Dendritic cell treated with granulocyte-macrophage colony-stimulating factor and Interleukin-4, amounts not matched to agents 40 ng/mL and 50 ng/mL, for 4 days (primary cell): ENCODE measurements at regions not wholly inside any gene's neighbourhood (a gene's known extent, or its start where the extent isn't known, plus 50 kb on each side); places are given as distances from the start of the nearest gene placed in this dataset.

Source experiments
- H3K27ac Mint-ChIP-seq: one replicate; pipeline ENCODE4 v1.8.0; 2022; ENCODE audit warnings: mild to moderate bottlenecking, mixed read lengths
- H3K27me3 Mint-ChIP-seq: one replicate; pipeline ENCODE4 v1.8.0; 2022; ENCODE audit warnings: mild to moderate bottlenecking, mixed read lengths
- H3K36me3 Mint-ChIP-seq: one replicate; pipeline ENCODE4 v1.8.0; 2022; ENCODE audit warnings: low read depth, mixed read lengths
- H3K4me1 Mint-ChIP-seq: one replicate; pipeline ENCODE4 v1.8.0; 2022; ENCODE audit warnings: low read depth, mixed read lengths
- H3K4me3 Mint-ChIP-seq: one replicate; pipeline ENCODE4 v1.8.0; 2022; ENCODE audit warnings: mild to moderate bottlenecking, moderate library complexity, mixed read lengths
- H3K9me3 Mint-ChIP-seq: one replicate; pipeline ENCODE4 v1.8.0; 2022; ENCODE audit warnings: mixed read lengths
- intact Hi-C: fragments of 100-400 bp; cut with micrococcal nuclease; formaldehyde crosslinking; loops from one replicate; pipeline ENCODE4 v1.15.0; 2022

DNA sequence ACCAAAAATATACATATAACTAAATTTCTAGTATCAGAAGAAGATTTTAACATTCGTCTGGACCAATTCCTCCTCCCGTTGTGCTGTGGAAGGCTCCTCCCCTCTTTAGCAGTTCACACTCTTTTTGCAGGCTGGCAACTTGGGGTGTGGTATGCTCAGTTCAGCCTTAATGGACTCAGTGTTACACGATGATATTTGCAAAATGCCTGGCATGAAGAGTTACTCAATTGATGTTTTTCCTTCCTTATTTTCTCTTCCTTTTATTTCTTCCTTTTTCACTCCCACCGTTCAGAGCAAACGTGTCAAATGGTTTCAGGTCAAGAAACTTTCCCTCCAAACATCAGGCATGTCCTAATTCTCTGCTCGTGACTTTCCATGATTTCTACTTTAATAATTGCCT, 248.3 kb downstream of the PHF14 start:
- H3K9me3 Mint-ChIP-seq: no peaks in the 10 kb centered on the region
- no peak overlapping the region for H3K4me3 Mint-ChIP-seq
- no peaks in the 10 kb centered on the region for H3K27me3 Mint-ChIP-seq
- H3K36me3 Mint-ChIP-seq: no peaks in the 10 kb centered on the region
- intact Hi-C loops: no loop called here
- H3K4me1 Mint-ChIP-seq: peaks cover 30% of the 10 kb centered on the region
- H3K27ac Mint-ChIP-seq: no peak overlapping the region

DNA sequence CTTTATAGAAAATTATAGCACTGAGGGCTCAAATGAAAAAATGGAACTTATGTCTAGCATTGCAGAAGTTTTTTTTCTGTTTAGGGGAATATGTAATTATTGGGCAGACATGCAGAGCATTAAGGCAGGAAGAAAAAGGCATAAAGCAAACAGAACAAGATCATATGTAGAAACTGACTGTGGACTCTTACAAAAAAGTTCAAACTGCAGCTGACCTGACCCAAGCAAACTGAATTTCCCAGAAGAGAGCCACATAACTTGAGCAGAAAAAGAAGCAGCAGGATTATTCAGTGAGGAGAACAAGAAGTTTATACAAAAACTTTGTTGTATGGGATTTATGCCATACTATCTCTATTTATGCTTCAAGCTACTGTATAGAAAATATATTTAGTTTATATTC, 250.9 kb downstream of the PHF14 start:
- Mint-ChIP-seq H3K36me3 (no peaks in the 10 kb centered on the region), H3K4me1 (peaks cover 23% of the 10 kb centered on the region), H3K27me3 (no peaks in the 10 kb centered on the region), H3K27ac (no peak overlapping the region), H3K4me3 (no peak overlapping the region), H3K9me3 (no peaks in the 10 kb centered on the region)
- intact Hi-C loops: no loop called here

DNA sequence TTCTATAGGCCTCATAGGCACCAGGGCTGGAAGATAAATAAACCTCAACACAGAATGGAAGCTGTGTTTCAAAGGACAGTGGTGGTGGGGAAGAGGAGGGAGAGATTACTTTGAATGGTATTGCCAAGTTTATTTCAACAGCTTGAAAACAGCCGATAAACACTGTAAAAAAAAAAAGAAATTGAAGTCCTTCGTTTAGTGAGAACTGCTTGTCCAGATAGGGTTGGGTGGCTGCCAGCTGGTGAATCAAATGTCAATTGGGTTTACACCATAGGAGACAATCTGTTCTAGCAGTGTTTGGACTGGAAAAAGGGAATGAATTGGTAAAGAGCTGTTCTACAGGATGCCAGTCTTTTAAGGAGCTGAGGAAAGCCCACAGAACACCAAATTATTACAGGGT, 254.8 kb downstream of the PHF14 start:
- H3K27ac Mint-ChIP-seq: no peak overlapping the region
- peaks cover 5% of the 10 kb centered on the region for H3K4me1 Mint-ChIP-seq
- no peaks in the 10 kb centered on the region for H3K9me3 Mint-ChIP-seq

DNA sequence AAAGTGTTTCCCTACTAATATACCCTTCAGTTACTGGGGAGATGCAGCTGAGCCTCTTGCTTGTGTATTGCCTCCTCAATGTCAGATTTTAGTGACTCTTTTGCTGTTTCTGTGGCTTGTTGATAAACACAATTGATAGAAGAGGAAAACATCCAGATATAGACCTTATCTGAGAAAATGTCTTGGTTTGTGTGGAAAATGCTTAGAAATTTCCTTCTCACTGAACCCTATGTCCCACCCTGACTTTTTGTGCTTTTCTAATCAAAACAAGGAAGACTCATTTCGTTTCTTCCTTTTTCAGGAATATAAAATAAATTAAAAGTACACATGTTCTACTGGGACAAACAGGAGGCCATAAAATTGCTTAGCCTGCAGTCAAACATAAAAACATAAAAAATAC, 257.5 kb downstream of the PHF14 start:
- intact Hi-C loops: no loop called here
- H3K9me3 Mint-ChIP-seq: peaks cover 10% of the 10 kb centered on the region
- H3K27ac Mint-ChIP-seq: no peak overlapping the region
- no peaks in the 10 kb centered on the region for H3K36me3 Mint-ChIP-seq
- H3K4me3 Mint-ChIP-seq: no peak overlapping the region
- H3K27me3 Mint-ChIP-seq: no peaks in the 10 kb centered on the region
- no peaks in the 10 kb centered on the region for H3K4me1 Mint-ChIP-seq

More for the DNA sequence above, 254.8 kb downstream of the PHF14 start:
- H3K4me3 Mint-ChIP-seq: no peak overlapping the region
- no peaks in the 10 kb centered on the region for H3K36me3 Mint-ChIP-seq
- H3K27me3 Mint-ChIP-seq: no peaks in the 10 kb centered on the region
- intact Hi-C loops: no loop called here

DNA sequence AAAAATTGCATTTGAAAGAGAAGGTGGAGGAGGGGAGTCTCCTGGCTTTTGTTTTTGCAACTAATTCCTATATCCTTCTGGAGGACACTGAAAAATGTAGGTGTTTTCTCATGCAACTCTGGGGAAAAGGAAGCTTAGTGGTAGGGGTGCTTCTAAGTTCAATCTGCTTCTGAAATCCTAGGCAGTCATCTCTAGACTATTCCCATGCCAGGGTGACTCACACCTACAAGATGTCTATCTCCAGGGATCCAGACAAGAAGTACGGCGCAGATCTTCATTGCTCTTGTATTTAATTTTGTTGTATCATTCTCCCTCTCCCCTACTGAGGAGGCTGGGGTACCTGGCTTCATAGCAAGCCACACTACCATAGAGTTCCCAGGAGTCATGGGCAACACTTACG, 258.8 kb downstream of the PHF14 start:
- H3K4me3 Mint-ChIP-seq: no peak overlapping the region
- intact Hi-C loops: no loop called here
- H3K27me3 Mint-ChIP-seq: no peaks in the 10 kb centered on the region
- H3K4me1 Mint-ChIP-seq: no peaks in the 10 kb centered on the region
- H3K9me3 Mint-ChIP-seq: peaks cover 10% of the 10 kb centered on the region
- no peak overlapping the region for H3K27ac Mint-ChIP-seq
- no peaks in the 10 kb centered on the region for H3K36me3 Mint-ChIP-seq

DNA sequence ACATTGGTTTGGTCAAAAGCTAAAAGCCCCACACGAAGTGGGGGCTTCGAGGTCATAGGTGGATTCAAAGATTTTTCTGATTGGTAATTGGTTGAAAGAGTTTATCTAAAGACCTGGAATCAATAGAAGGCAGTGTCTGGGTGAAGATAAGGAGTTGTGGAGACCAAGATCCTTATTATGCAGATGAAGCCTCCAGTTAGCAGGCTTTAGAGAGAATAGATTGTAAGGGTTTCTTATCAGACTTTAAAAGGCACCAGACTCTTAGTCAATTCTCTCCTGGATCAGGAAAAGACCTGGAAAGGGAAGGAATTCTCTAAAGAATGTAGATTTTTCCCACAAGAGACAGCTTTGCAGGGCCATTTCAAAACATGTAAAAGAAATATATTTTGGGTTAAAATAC, 260.2 kb downstream of the PHF14 start:
- H3K36me3 Mint-ChIP-seq: no peaks in the 10 kb centered on the region
- H3K9me3 Mint-ChIP-seq: peaks cover 10% of the 10 kb centered on the region

DNA sequence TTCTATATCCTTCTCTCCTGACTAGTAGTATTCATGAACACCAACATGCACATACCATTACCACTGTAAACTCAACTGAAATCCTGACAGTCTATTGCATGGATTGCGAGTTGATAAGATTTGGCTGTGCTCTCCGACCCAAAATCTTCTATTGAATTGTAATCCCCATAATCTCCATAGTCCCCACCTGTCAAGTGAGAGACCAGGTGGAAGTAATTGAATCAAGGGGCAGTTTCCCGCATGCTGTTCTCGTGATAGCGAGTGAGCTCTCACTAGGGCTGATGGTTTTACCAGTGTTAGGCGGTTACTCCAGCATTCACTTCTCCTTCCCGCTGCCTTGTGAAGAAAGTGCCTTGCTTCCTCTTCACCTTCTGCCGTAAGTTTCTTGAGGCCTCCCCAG, 261.8 kb downstream of the PHF14 start:
- intact Hi-C loops: no loop called here

More for the DNA sequence above, 260.2 kb downstream of the PHF14 start:
- intact Hi-C loops: no loop called here
- H3K4me1 Mint-ChIP-seq: no peaks in the 10 kb centered on the region
- H3K4me3 Mint-ChIP-seq: no peak overlapping the region
- H3K27ac Mint-ChIP-seq: no peak overlapping the region
- no peaks in the 10 kb centered on the region for H3K27me3 Mint-ChIP-seq

DNA sequence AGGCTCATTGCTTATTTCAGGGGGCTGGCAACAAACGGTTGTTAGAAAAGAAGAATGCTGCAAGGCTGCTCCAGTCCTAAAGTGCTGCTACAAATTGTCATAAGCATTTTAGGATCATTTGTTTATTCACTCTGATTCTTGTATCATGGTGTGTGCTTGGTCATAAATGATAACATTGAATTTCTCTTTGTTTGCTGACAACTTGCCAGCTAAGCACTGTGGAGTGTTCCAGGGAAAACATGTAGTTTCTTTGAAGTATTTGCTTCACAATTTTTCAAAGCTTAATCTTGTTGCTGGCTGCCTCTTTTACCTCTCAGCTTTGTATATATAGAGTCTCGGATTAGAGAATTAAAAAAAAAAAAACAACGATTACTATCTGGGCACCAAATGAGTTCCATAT, 263.0 kb downstream of the PHF14 start:
- intact Hi-C loops: no loop called here
- peaks cover 10% of the 10 kb centered on the region for H3K9me3 Mint-ChIP-seq
- H3K27ac Mint-ChIP-seq: no peak overlapping the region
- no peaks in the 10 kb centered on the region for H3K4me1 Mint-ChIP-seq
- H3K36me3 Mint-ChIP-seq: no peaks in the 10 kb centered on the region
- no peak overlapping the region for H3K4me3 Mint-ChIP-seq
- H3K27me3 Mint-ChIP-seq: no peaks in the 10 kb centered on the region

More for the DNA sequence above, 261.8 kb downstream of the PHF14 start:
- Mint-ChIP-seq H3K9me3 (peaks cover 10% of the 10 kb centered on the region), H3K36me3 (no peaks in the 10 kb centered on the region), H3K27me3 (no peaks in the 10 kb centered on the region), H3K4me1 (no peaks in the 10 kb centered on the region), H3K4me3 (no peak overlapping the region), H3K27ac (no peak overlapping the region)

DNA sequence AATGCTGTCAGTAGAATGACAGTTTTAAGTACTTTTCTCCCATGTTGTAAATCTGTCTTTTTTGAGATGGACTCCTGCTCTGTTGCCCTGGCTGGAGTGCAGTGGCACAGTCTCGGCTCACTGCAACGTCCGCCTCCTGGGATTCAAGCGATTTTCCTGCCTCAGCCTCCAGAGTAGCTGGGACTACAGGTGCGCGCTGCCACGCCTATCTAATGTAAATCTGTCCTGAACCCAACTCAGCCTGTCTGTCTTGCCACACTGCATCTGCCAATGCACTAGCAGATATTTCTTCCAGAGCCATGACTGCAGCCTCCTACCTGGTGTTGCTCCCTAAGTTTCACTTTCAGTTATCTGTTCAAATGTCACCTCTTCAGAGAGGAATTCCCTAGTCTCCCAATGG, 264.1 kb downstream of the PHF14 start:
- intact Hi-C loops: no loop called here
- Mint-ChIP-seq H3K36me3 (no peaks in the 10 kb centered on the region), H3K4me3 (no peak overlapping the region), H3K9me3 (peaks cover 10% of the 10 kb centered on the region), H3K27ac (no peak overlapping the region), H3K27me3 (no peaks in the 10 kb centered on the region), H3K4me1 (no peaks in the 10 kb centered on the region)

DNA sequence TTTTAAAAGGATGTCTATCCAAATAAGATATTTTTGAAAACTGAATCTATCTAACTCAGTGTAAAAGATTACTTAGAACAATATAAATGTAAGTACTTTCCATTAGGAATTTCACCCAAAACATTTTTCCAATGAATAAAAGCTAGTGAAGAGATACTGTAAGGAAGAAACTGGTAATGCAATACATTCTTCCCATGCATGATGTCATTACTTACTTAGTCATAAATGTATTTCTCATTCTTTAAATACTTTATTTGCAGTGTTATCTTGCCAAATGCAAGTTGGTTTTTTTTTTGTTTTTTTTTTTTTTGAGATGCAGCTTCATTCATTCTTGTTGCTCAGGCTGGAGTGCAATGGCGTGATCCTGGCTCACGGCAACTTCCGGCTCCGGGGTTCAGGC, 265.6 kb downstream of the PHF14 start:
- Mint-ChIP-seq H3K36me3 (no peaks in the 10 kb centered on the region), H3K4me1 (no peaks in the 10 kb centered on the region), H3K27me3 (no peaks in the 10 kb centered on the region), H3K27ac (no peak overlapping the region), H3K4me3 (no peak overlapping the region), H3K9me3 (peaks cover 10% of the 10 kb centered on the region)
- intact Hi-C loops: no loop called here

DNA sequence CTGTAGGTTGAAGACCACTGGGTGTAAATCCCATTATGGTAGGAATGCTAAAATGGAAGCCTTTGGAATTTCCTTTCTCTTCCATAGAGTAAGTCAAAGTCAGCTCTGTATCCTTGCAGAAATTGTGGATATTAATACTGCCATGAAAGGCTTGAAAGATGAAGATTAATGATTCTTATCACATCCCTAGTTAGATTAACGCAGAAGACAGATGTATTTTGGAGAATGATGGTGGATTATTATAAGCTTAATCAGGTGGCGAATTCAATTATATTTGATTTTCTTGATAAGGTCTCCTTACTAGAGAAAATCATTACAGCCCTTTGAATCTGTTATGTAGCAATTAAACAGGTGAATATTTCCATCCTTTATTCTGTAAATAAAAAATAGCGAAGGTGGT, 270.1 kb downstream of the PHF14 start:
- intact Hi-C loops: no loop called here
- no peak overlapping the region for H3K27ac Mint-ChIP-seq
- H3K4me3 Mint-ChIP-seq: no peak overlapping the region
- H3K9me3 Mint-ChIP-seq: peaks cover 15% of the 10 kb centered on the region
- H3K36me3 Mint-ChIP-seq: no peaks in the 10 kb centered on the region
- no peaks in the 10 kb centered on the region for H3K27me3 Mint-ChIP-seq
- H3K4me1 Mint-ChIP-seq: no peaks in the 10 kb centered on the region

DNA sequence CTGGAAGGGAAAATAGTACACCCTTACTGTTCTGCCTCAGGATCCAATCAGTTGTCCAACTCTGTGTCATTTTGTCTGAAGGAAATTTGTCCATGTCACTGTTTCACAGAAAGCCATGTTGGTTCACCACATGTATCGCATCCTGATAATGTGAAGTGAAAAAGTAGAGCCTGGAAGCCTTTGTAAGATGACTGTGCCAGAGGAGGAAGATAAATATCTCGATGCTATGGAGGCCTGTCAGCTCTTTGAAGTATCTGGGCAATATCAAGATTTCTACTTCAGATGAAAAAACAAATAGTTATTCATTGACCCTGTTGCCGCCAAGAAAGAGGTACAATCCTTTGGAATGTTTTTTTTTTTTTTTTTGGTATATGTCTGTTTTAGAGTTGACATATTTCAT, 270.5 kb downstream of the PHF14 start:
- Mint-ChIP-seq H3K27ac (no peak overlapping the region), H3K27me3 (no peaks in the 10 kb centered on the region), H3K4me1 (no peaks in the 10 kb centered on the region), H3K4me3 (no peak overlapping the region), H3K36me3 (no peaks in the 10 kb centered on the region), H3K9me3 (peaks cover 15% of the 10 kb centered on the region)
- intact Hi-C loops: no loop called here

DNA sequence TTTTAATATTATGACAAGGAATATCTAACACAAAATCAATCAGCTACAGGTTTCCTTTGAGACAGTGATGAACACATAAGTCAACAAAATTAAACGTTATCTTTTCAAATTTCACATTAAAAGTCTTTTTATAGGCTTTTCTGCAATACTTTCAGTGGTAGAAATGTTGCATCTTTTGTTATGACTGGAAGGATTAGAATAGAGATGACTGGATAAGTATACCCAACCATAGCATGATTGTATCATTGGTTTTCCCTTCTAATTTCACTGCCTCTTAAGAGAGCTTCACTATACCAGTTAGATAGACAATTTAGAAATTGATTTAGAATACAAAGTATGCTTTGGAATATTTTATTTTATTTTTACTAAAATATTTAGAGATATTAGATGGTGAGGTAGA, 273.9 kb downstream of the PHF14 start:
- H3K4me1 Mint-ChIP-seq: no peaks in the 10 kb centered on the region
- no peaks in the 10 kb centered on the region for H3K27me3 Mint-ChIP-seq
- intact Hi-C loops: no loop called here
- H3K27ac Mint-ChIP-seq: no peak overlapping the region
- H3K4me3 Mint-ChIP-seq: no peak overlapping the region
- H3K36me3 Mint-ChIP-seq: no peaks in the 10 kb centered on the region
- peaks cover 15% of the 10 kb centered on the region for H3K9me3 Mint-ChIP-seq

DNA sequence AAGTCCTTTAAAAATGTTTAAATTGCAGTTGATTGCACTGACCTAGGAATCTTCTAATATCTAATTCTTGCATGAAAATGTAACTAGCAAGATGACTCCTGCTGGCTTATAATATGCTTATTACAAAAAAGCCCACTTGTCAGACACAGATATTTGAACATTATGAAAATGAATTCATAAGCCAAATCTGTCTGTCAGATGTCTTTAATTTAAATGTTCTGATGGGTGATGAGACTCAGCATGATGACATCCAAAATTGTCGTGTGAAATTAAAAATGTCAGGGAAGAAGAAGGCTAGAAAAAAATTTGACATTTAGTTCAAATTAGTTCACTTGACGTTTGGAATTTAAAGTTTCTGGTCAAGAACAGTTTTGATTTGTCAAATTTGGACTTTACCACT, 277.8 kb downstream of the PHF14 start:
- H3K4me1 Mint-ChIP-seq: no peaks in the 10 kb centered on the region
- no peaks in the 10 kb centered on the region for H3K36me3 Mint-ChIP-seq
- no peaks in the 10 kb centered on the region for H3K27me3 Mint-ChIP-seq
- intact Hi-C loops: no loop called here
- H3K4me3 Mint-ChIP-seq: no peak overlapping the region
- H3K9me3 Mint-ChIP-seq: no peaks in the 10 kb centered on the region
- no peak overlapping the region for H3K27ac Mint-ChIP-seq

DNA sequence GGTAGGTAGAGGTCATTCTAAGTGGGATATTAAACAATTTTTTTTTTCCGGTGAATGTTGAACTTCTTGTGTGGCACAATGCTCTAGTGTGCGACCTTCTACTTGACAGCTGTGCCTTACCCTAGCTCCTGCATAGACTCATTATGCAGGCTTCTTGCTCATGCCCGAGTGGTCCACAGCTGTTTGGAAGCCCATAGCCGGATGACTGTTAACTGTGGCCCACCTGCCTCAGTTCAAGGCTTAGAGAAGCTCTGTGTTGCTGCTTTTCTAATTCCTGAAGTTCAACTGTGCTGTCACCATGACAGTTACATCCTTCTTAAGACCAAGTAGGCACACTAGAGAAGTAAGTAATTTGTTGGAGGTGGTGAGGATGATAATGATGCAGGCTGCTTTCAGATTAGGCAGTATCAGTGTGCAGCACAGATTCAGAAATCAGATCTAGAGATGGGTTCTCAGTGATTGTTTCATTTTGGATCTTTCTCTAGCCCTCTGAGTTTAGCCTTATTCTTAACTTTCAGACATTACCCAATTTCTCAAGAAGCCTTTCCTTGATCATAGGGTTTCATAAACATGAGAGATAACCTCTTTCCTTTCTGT, 278.4 kb downstream of the PHF14 start:
- H3K27me3 Mint-ChIP-seq: no peaks in the 10 kb centered on the region
- no peak overlapping the region for H3K4me3 Mint-ChIP-seq
- no peaks in the 10 kb centered on the region for H3K36me3 Mint-ChIP-seq
- intact Hi-C loops: no loop called here
- no peaks in the 10 kb centered on the region for H3K4me1 Mint-ChIP-seq
- peak overlapping the region; percentile 14 for H3K27ac Mint-ChIP-seq
- no peaks in the 10 kb centered on the region for H3K9me3 Mint-ChIP-seq
